IPS DF 6.9 (cell line): ENCODE measurements at regions not wholly inside any gene's neighbourhood (a gene's known extent, or its start where the extent isn't known, plus 50 kb on each side); places are given as distances from the start of the nearest gene placed in this dataset.

Experiments
- DNase-seq: peaks from one replicate; pipeline ENCODE4 v3.0.0-alpha.2; 2013; ENCODE audit warnings: low read depth, low spot score
- H3K27ac ChIP-seq: one replicate; pipeline ENCODE4 v1.5.1; 2013; ENCODE audit warnings: low read length, control low read depth
- H3K27me3 ChIP-seq: 2 replicates; pipeline ENCODE4 v1.6.1; 2013; ENCODE audit warnings: mild to moderate bottlenecking, low read length; ENCODE audit not compliant: control insufficient read depth, insufficient read depth
- H3K36me3 ChIP-seq: 2 replicates; pipeline ENCODE4 v1.6.1; 2013; ENCODE audit warnings: low read length; ENCODE audit not compliant: control insufficient read depth, insufficient read depth
- H3K4me1 ChIP-seq: 2 replicates; pipeline ENCODE4 v1.6.1; 2013; ENCODE audit warnings: low read length; ENCODE audit not compliant: control insufficient read depth, insufficient read depth
- H3K4me3 ChIP-seq: 2 replicates; pipeline ENCODE4 v1.5.1; 2013; ENCODE audit warnings: mild to moderate bottlenecking, low read length
- H3K9me3 ChIP-seq: 2 replicates; pipeline ENCODE4 v1.6.1; 2013; ENCODE audit warnings: low read length, inconsistent platforms; ENCODE audit not compliant: control insufficient read depth, insufficient read depth
- WGBS: extraction: QIAGEN DNeasy Blood & Tissue Kit; methylation state at CpG from one replicate; pipeline ENCODE4 v1.1.7; 2013; ENCODE audit warnings: mixed read lengths, missing lambda C conversion rate; ENCODE audit not compliant: insufficient read length, insufficient coverage; 5-methylcytosine and 5-hydroxymethylcytosine counted together

DNA sequence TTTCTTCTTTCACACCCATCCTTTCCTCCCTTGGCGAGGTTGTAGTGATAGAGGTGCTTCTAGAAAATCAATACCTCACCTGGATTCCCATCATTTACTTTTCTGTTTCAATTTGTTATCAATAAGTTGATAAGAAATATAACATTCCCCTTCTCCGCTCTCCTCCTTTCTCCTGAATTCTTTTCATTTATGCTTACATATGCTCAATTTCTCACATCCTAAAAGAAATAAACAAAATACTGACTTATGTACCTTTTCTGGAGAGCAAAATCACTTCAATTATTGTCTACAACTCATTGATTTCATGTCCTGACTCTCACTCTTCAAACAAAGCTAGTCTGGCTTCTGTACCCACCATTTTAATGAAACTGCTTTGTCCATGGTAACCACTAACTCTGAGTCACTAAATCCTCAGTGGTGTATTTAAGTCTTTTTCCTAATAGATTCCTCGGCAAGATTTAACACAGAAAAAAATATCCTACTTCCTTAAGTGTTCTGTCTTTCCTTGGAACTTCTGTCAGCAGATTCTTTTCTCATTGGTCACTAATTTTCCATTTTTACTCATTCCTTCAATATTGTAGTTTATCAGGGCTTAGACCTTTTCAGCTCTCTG, 289.6 kb downstream of the RFPL4B start:
- H3K4me3 ChIP-seq: no peak overlapping the region
- H3K9me3 ChIP-seq: no peaks in the 10 kb centered on the region
- no peak overlapping the region for H3K27ac ChIP-seq
- H3K36me3 ChIP-seq: no peaks in the 10 kb centered on the region
- H3K4me1 ChIP-seq: no peaks in the 10 kb centered on the region
- WGBS: 100% methylated on average over 1 of the region's 3 CpGs
- DNase-seq: no peak
- H3K27me3 ChIP-seq: no peaks in the 10 kb centered on the region

- Histone ChIP-seq H3K4me1 (no peaks in the 10 kb centered on the region), H3K4me3 (no peak overlapping the region), H3K36me3 (no peaks in the 10 kb centered on the region), H3K27ac (no peak overlapping the region), H3K27me3 (no peaks in the 10 kb centered on the region), H3K9me3 (no peaks in the 10 kb centered on the region)
- no peak for DNase-seq
Observed at GRCh38 chr6:112639391-112639831, 292.3 kb downstream of the RFPL4B start.

- no peaks in the 10 kb centered on the region for H3K36me3 ChIP-seq
- WGBS: no CpG with 5 or more reads among the region's 2 CpGs
- no peak overlapping the region for H3K27ac ChIP-seq
- no peaks in the 10 kb centered on the region for H3K9me3 ChIP-seq
- H3K4me1 ChIP-seq: no peaks in the 10 kb centered on the region
- H3K4me3 ChIP-seq: no peak overlapping the region
- DNase-seq: no peak
- no peaks in the 10 kb centered on the region for H3K27me3 ChIP-seq
Observed at GRCh38 chr6:112640891-112641290, 293.8 kb downstream of the RFPL4B start.

GRCh38 chr6:112649853-112650252, 302.7 kb downstream of the RFPL4B start:
- DNase-seq: no peak
- no peaks in the 10 kb centered on the region for H3K9me3 ChIP-seq
- WGBS: no CpG with 5 or more reads among the region's 2 CpGs
- H3K4me3 ChIP-seq: no peak overlapping the region
- H3K4me1 ChIP-seq: no peaks in the 10 kb centered on the region
- H3K27me3 ChIP-seq: no peaks in the 10 kb centered on the region
- no peak overlapping the region for H3K27ac ChIP-seq
- no peaks in the 10 kb centered on the region for H3K36me3 ChIP-seq

DNA sequence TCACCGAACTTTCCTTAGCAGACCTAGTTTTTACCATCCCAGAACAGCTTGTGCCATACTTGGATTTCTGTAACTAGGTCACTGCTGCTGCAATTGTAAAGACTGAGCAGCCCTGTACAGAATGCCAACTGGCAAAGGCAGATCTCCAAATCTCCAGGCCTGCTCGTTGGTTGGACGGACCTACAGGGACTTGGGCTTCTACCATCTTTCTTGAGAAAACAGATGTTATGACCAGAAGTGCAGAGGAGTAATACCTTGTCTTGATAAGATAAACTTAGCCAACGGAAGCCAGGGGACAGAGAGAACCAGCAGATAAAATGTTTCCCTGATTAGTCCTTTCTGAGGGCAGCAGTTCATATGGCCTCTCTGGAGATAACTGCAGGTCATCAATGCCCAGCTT, 304.1 kb downstream of the RFPL4B start:
- Histone ChIP-seq H3K4me1 (no peaks in the 10 kb centered on the region), H3K36me3 (no peaks in the 10 kb centered on the region), H3K9me3 (no peaks in the 10 kb centered on the region), H3K4me3 (no peak overlapping the region), H3K27ac (no peak overlapping the region), H3K27me3 (no peaks in the 10 kb centered on the region)
- no peak for DNase-seq
- no CpG with 5 or more reads among the region's 4 CpGs for WGBS

DNA sequence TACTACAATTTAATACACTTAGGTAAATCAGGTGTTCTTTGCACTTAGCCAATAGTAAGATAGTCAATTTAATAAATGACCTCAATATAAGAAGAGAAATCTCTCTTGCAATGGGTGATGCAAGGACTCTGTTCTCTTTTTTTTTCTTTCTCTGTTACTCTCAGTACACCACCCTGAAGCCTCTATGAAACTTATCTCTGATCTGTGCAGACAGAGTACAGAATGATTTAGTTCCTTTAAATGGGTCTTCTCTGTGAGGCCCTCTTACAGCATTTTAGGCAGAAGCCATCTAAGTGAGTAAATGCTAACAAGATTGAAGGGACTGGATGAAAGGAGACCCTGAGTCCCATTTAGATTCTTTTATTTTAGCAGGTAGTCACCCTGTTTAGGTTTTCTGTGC, 312.8 kb downstream of the RFPL4B start:
- H3K4me1 ChIP-seq: no peaks in the 10 kb centered on the region
- H3K27ac ChIP-seq: no peak overlapping the region
- H3K9me3 ChIP-seq: no peaks in the 10 kb centered on the region
- H3K27me3 ChIP-seq: no peaks in the 10 kb centered on the region
- no peaks in the 10 kb centered on the region for H3K36me3 ChIP-seq
- no peak overlapping the region for H3K4me3 ChIP-seq
- DNase-seq: no peak

DNA sequence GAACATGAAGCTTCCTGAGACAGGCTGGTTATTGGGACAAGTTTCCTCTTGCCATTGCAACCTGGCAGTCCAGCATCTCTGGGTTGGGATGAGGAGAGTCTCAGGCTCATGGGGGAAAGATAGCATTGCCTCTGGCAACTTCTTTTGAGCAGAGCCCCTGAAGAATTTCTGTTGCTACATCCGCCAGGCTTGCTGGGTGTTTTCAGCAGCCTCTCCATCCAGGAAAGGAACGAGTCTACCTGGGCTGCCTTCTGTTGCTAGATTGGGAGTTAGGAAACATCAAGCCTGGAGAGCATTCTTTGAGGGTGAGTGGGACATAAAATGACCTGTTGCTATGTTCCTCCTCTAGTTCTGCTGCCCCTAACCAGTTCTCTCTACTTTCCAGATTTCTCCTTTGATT, 313.5 kb downstream of the RFPL4B start:
- no CpG with 5 or more reads among the region's 2 CpGs for WGBS
- Histone ChIP-seq H3K27ac (no peak overlapping the region), H3K36me3 (no peaks in the 10 kb centered on the region), H3K4me3 (no peak overlapping the region), H3K27me3 (no peaks in the 10 kb centered on the region), H3K4me1 (no peaks in the 10 kb centered on the region), H3K9me3 (no peaks in the 10 kb centered on the region)
- no peak for DNase-seq

- Histone ChIP-seq H3K27ac (no peak overlapping the region), H3K4me3 (no peak overlapping the region), H3K4me1 (no peaks in the 10 kb centered on the region), H3K27me3 (no peaks in the 10 kb centered on the region), H3K9me3 (no peaks in the 10 kb centered on the region), H3K36me3 (no peaks in the 10 kb centered on the region)
- WGBS: no CpG with 5 or more reads among the region's 4 CpGs
- DNase-seq: no peak
Observed at GRCh38 chr6:112663698-112664097, 316.6 kb downstream of the RFPL4B start.

DNA sequence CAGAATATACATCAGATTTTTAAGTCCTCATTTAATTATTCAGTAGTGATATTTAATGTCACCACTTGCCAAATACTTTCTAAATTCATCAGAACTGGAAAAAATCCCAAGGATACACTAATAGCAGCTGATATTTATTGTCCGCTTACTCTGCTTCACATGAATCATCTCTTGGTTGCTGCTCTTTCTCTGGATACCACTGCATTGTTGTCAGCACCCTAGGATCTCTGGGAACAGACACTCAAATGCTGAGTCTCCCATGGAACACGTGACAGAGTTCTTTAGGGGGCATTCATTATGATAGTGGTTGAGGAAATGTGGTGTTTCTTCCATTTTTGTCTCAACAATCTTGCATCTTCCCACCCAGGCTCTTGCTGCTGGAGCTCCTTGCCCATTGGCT, 318.0 kb downstream of the RFPL4B start:
- Histone ChIP-seq H3K36me3 (no peaks in the 10 kb centered on the region), H3K4me3 (no peak overlapping the region), H3K9me3 (no peaks in the 10 kb centered on the region), H3K4me1 (no peaks in the 10 kb centered on the region), H3K27me3 (no peaks in the 10 kb centered on the region), H3K27ac (no peak overlapping the region)
- WGBS: no CpG with 5 or more reads among the region's 2 CpGs
- no peak for DNase-seq

- Histone ChIP-seq H3K36me3 (no peaks in the 10 kb centered on the region), H3K4me3 (no peak overlapping the region), H3K27ac (no peak overlapping the region), H3K9me3 (no peaks in the 10 kb centered on the region), H3K27me3 (no peaks in the 10 kb centered on the region), H3K4me1 (no peaks in the 10 kb centered on the region)
- WGBS: no CpG with 5 or more reads among the region's 1 CpG
- no peak for DNase-seq
Observed at GRCh38 chr6:112665815-112666214, 318.7 kb downstream of the RFPL4B start.

GRCh38 chr6:112667427-112667826, 320.3 kb downstream of the RFPL4B start:
- H3K9me3 ChIP-seq: no peaks in the 10 kb centered on the region
- H3K27me3 ChIP-seq: no peaks in the 10 kb centered on the region
- H3K27ac ChIP-seq: no peak overlapping the region
- DNase-seq: no peak
- no peaks in the 10 kb centered on the region for H3K4me1 ChIP-seq
- no peaks in the 10 kb centered on the region for H3K36me3 ChIP-seq
- H3K4me3 ChIP-seq: no peak overlapping the region
